DND-41 (cell line): ENCODE measurements at regions not wholly inside any gene's neighbourhood (a gene's known extent, or its start where the extent isn't known, plus 50 kb on each side); places are given as distances from the start of the nearest gene placed in this dataset.

Source experiments
- EZH2 ChIP-seq: IDR thresholded peaks from 3 replicates; pipeline ENCODE4 v1.6.1; 2012; ENCODE audit warnings: borderline replicate concordance, low read depth, mild to moderate bottlenecking, moderate library complexity, low read length, inconsistent platforms; ENCODE audit not compliant: severe bottlenecking
- TF ChIP-seq, protein P1 (sequence below): IDR thresholded peaks from 2 replicates; pipeline ENCODE4 v1.5.1; 2012; ENCODE audit warnings: borderline replicate concordance, low read length, moderate library complexity, mild to moderate bottlenecking; ENCODE audit not compliant: poor library complexity, severe bottlenecking; ENCODE audit errors: extremely low read depth

- TF ChIP-seq, protein P1, sequence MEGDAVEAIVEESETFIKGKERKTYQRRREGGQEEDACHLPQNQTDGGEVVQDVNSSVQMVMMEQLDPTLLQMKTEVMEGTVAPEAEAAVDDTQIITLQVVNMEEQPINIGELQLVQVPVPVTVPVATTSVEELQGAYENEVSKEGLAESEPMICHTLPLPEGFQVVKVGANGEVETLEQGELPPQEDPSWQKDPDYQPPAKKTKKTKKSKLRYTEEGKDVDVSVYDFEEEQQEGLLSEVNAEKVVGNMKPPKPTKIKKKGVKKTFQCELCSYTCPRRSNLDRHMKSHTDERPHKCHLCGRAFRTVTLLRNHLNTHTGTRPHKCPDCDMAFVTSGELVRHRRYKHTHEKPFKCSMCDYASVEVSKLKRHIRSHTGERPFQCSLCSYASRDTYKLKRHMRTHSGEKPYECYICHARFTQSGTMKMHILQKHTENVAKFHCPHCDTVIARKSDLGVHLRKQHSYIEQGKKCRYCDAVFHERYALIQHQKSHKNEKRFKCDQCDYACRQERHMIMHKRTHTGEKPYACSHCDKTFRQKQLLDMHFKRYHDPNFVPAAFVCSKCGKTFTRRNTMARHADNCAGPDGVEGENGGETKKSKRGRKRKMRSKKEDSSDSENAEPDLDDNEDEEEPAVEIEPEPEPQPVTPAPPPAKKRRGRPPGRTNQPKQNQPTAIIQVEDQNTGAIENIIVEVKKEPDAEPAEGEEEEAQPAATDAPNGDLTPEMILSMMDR: no peak
- no peak for TF ChIP-seq EZH2
Measured at GRCh38 chr2:7634409-7634808, 717.2 kb downstream of the RNF144A start.
